ENCODE measurements at regions not wholly inside any gene's neighbourhood (a gene's known extent, or its start where the extent isn't known, plus 50 kb on each side); places are given as distances from the start of the nearest gene placed in this dataset.

- H3K4me3 ChIP-seq = no peak overlapping the region
- H3K27ac ChIP-seq = no peak overlapping the region
- no peaks in the 10 kb centered on the region for H3K4me1 ChIP-seq (replicated peaks)
- no peaks in the 10 kb centered on the region for H3K36me3 ChIP-seq
- no peak for DNase-seq (ENCODE audit: low spot score)
- H3K27me3 ChIP-seq (replicated peaks; ENCODE audit: insufficient read depth) = no peaks in the 10 kb centered on the region
- intact Hi-C loops (cut with DNase I) = no loop called here
- no peaks in the 10 kb centered on the region for H3K9me3 ChIP-seq
- TF ChIP-seq, protein P1, sequence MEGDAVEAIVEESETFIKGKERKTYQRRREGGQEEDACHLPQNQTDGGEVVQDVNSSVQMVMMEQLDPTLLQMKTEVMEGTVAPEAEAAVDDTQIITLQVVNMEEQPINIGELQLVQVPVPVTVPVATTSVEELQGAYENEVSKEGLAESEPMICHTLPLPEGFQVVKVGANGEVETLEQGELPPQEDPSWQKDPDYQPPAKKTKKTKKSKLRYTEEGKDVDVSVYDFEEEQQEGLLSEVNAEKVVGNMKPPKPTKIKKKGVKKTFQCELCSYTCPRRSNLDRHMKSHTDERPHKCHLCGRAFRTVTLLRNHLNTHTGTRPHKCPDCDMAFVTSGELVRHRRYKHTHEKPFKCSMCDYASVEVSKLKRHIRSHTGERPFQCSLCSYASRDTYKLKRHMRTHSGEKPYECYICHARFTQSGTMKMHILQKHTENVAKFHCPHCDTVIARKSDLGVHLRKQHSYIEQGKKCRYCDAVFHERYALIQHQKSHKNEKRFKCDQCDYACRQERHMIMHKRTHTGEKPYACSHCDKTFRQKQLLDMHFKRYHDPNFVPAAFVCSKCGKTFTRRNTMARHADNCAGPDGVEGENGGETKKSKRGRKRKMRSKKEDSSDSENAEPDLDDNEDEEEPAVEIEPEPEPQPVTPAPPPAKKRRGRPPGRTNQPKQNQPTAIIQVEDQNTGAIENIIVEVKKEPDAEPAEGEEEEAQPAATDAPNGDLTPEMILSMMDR (IDR thresholded peaks at IDR 0.05) = no peak
- TF ChIP-seq POLR2AphosphoS5 (IDR thresholded peaks at IDR 0.05) (no peak), POLR2A (IDR thresholded peaks at IDR 0.05) (no peak)
- WGBS = 50% methylated on average over 3 of the region's 3 CpGs
These were observed 305.5 kb upstream of the DUSP10 start for GRCh38 chr1:222047366-222047765.

- Histone ChIP-seq H3K27ac (no peak overlapping the region), H3K4me1 (replicated peaks) (no peaks in the 10 kb centered on the region), H3K4me3 (no peak overlapping the region), H3K9me3 (no peaks in the 10 kb centered on the region), H3K36me3 (no peaks in the 10 kb centered on the region), H3K27me3 (replicated peaks; ENCODE audit: insufficient read depth) (no peaks in the 10 kb centered on the region)
- 80% methylated on average over 3 of the region's 3 CpGs for WGBS
- no peak for DNase-seq (ENCODE audit: low spot score)
- intact Hi-C loops (cut with DNase I) = no loop called here
- TF ChIP-seq POLR2AphosphoS5 (IDR thresholded peaks at IDR 0.05) (no peak), POLR2A (IDR thresholded peaks at IDR 0.05) (no peak)
- TF ChIP-seq, protein P1 (IDR thresholded peaks at IDR 0.05) = no peak
These were observed 304.9 kb upstream of the DUSP10 start for GRCh38 chr1:222046684-222047263.

DNA sequence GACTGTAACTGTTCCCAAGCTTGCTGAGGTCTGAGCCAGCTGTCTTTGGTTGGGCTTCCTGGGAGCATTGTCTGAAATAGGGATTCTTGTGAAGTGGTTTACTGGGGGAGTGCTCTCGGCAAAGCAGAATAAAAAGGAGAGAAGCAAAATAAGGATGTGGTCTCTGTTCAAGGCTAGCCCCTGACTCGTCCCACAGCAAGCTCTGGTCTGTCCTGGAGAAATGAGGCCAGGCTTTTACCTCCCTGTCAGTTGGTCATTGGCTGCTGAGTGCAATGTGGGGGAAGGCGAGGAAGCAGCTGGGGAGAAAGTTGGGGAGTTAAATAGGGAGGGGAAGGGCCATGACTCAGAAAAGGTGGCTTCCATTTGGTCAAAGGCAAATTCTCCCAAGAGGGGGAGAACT lies 303.9 kb upstream of the DUSP10 start:
- intact Hi-C loops (cut with DNase I) = no loop called here
- 97% methylated on average over 3 of the region's 3 CpGs for WGBS
- Histone ChIP-seq H3K4me1 (replicated peaks) (no peaks in the 10 kb centered on the region), H3K27ac (no peak overlapping the region), H3K27me3 (replicated peaks; ENCODE audit: insufficient read depth) (no peaks in the 10 kb centered on the region), H3K9me3 (no peaks in the 10 kb centered on the region), H3K4me3 (no peak overlapping the region), H3K36me3 (no peaks in the 10 kb centered on the region)
- TF ChIP-seq POLR2AphosphoS5 (IDR thresholded peaks at IDR 0.05) (no peak), POLR2A (IDR thresholded peaks at IDR 0.05) (no peak)
- TF ChIP-seq, protein P1 (IDR thresholded peaks at IDR 0.05) = no peak
- no peak for DNase-seq (ENCODE audit: low spot score)

DNA sequence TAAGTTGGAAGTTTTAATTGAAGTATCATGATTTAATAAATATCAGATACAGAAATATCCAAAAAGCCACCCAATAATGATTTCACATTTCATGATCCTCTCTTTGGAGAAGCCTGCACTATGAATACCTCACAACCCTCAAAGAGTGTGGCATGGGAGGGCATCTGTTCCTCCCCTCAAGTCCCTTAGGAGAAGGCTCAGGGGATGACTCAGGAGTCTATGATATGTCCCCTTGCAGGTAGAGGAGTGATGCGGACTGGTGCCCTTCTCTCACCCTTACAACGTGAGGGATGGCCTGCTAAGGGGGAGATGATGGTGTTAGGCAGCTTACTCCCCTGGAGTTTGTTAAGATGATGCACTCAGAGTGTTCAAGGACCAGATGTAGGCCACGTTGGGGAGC lies 303.3 kb upstream of the DUSP10 start:
- Histone ChIP-seq H3K36me3 (no peaks in the 10 kb centered on the region), H3K27me3 (replicated peaks; ENCODE audit: insufficient read depth) (no peaks in the 10 kb centered on the region), H3K4me3 (no peak overlapping the region), H3K4me1 (replicated peaks) (no peaks in the 10 kb centered on the region), H3K27ac (no peak overlapping the region), H3K9me3 (no peaks in the 10 kb centered on the region)
- WGBS = 85% methylated on average over 3 of the region's 3 CpGs
- intact Hi-C loops (cut with DNase I) = no loop called here
- TF ChIP-seq, protein P1 (IDR thresholded peaks at IDR 0.05) = no peak
- TF ChIP-seq POLR2AphosphoS5 (IDR thresholded peaks at IDR 0.05) (no peak), POLR2A (IDR thresholded peaks at IDR 0.05) (no peak)
- DNase-seq (ENCODE audit: low spot score) = no peak

GRCh38 chr1:222043444-222044292 lies 301.8 kb upstream of the DUSP10 start:
- Histone ChIP-seq H3K36me3 (no peaks in the 10 kb centered on the region), H3K27ac (no peak overlapping the region), H3K27me3 (replicated peaks; ENCODE audit: insufficient read depth) (no peaks in the 10 kb centered on the region), H3K4me3 (no peak overlapping the region), H3K4me1 (replicated peaks) (no peaks in the 10 kb centered on the region), H3K9me3 (no peaks in the 10 kb centered on the region)
- WGBS = 54% methylated on average over 8 of the region's 9 CpGs
- intact Hi-C loops (cut with DNase I) = no loop called here
- TF ChIP-seq, protein P1 (IDR thresholded peaks at IDR 0.05) = no peak
- TF ChIP-seq POLR2A (IDR thresholded peaks at IDR 0.05) = no peak
- no peak for TF ChIP-seq POLR2AphosphoS5 (IDR thresholded peaks at IDR 0.05)
- no peak for DNase-seq (ENCODE audit: low spot score)

Measured in prostate gland (tissue), 2 donors.